SH-SY5Y (cell line): ENCODE measurements at regions not wholly inside any gene's neighbourhood (a gene's known extent, or its start where the extent isn't known, plus 50 kb on each side); places are given as distances from the start of the nearest gene placed in this dataset.

Source experiments
- GATA2 ChIP-seq: IDR thresholded peaks from 2 replicates; pipeline ENCODE4 v1.6.1; 2011; ENCODE audit warnings: mild to moderate bottlenecking, low read depth, low read length
- GATA3 ChIP-seq: IDR thresholded peaks from 2 replicates; pipeline ENCODE4 v1.6.1; 2011; ENCODE audit warnings: low read depth, mild to moderate bottlenecking, low read length, moderate library complexity

DNA sequence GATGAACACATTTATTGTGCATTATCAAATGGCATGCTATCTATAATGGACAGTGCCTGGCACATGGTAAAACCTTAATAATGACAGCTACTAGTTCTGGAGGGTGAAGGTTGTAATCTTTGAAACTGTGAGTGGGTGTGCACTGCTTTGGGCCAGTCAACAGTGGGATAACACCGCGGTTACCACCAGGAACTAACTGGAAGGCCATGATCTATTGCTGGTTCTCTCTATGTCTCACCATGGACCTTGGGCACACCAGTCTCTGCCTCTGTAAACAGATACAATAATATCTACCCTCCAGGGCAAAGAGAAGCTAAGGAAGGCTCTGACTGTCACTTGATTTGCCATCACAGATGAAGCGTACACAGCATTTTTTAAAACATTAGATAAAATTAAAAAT is 198.6 kb upstream of the ESRRG start:
- TF ChIP-seq GATA3 (no peak), GATA2 (no peak)
